ENCODE measurements at regions not wholly inside any gene's neighbourhood (a gene's known extent, or its start where the extent isn't known, plus 50 kb on each side); places are given as distances from the start of the nearest gene placed in this dataset.

DNA sequence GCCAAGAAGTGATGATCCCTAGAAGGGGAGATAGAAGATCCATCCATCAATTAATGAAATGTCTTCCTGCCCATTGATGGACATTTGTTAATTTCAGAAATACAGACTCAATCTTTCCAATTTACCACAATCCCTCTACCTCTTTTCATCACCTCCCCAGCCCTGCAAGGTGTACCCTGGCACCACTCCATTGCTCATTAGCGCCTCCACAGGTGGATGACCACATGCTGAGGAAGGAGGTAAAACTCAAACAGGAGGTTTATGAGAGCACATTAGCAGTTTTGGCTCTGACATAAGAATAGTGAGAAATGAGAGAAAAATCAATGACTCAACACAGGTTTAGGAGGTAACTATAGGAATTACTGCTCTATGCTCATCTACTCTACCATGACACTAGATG, 208.0 kb downstream of the C1D start:
- DNase-seq (ENCODE audit: low spot score) (peak; percentile 47), ATAC-seq (peak; percentile 61)
- ChIA-PET POLR2A (no interaction called here), CTCF (interaction anchor here (1.0 to 1.5 kb wide), 2 partner anchors 11 to 121 kb away, joined by 3 read pairs; no protein-coding TSS in a partner anchor)
- TF ChIP-seq, protein P1, sequence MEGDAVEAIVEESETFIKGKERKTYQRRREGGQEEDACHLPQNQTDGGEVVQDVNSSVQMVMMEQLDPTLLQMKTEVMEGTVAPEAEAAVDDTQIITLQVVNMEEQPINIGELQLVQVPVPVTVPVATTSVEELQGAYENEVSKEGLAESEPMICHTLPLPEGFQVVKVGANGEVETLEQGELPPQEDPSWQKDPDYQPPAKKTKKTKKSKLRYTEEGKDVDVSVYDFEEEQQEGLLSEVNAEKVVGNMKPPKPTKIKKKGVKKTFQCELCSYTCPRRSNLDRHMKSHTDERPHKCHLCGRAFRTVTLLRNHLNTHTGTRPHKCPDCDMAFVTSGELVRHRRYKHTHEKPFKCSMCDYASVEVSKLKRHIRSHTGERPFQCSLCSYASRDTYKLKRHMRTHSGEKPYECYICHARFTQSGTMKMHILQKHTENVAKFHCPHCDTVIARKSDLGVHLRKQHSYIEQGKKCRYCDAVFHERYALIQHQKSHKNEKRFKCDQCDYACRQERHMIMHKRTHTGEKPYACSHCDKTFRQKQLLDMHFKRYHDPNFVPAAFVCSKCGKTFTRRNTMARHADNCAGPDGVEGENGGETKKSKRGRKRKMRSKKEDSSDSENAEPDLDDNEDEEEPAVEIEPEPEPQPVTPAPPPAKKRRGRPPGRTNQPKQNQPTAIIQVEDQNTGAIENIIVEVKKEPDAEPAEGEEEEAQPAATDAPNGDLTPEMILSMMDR (IDR thresholded peaks at IDR 0.05) = peak; percentile 44; the same call in 1 of the 2 replicates
- TF ChIP-seq TEAD4 (CRISPR knock-in tag; IDR thresholded peaks at IDR 0.05) = no peak
- Mint-ChIP-seq H3K4me3 (no peak overlapping the region), H3K36me3 (no peaks in the 10 kb centered on the region), H3K27me3 (ENCODE audit: low read depth) (no peaks in the 10 kb centered on the region; the same call in 1 of the 2 replicates), H3K9me3 (peaks cover 6% of the 10 kb centered on the region; the same call in 1 of the 2 replicates), H3K27ac (no peak overlapping the region; the same call in 1 of the 2 replicates), H3K4me1 (peaks cover 14% of the 10 kb centered on the region)

DNA sequence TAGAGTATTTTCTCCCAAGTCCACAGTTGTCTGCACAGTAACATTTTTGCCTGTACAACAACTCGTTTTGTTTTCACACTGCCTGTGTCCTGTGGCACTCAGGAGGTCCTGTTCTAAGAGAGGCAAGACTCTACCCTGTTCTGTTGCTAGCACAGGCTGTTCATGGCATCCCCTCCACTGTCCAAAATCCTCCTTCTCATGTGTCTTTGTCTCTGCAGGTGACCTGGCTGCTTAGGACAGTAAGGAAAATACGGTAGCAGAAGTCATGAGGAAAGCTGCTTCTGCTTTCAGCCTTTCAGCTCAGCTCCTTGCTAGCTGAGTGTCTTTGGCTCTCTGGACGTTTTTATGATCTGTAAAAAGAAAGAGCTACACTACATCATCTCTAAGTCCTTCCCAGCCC, 205.9 kb downstream of the C1D start:
- Mint-ChIP-seq H3K27me3 (ENCODE audit: low read depth) (no peaks in the 10 kb centered on the region), H3K36me3 (no peaks in the 10 kb centered on the region), H3K4me1 (peaks cover 11% of the 10 kb centered on the region), H3K9me3 (peaks cover 6% of the 10 kb centered on the region; the same call in 1 of the 2 replicates), H3K4me3 (no peak overlapping the region), H3K27ac (no peak overlapping the region)
- no peak for ATAC-seq
- ChIA-PET POLR2A (no interaction called here), CTCF (interaction anchor here (1.3 kb wide), 1 partner anchor 174 kb away, joined by 3 read pairs; no protein-coding TSS in a partner anchor)
- DNase-seq (ENCODE audit: low spot score) = no peak
- TF ChIP-seq SOX15 (CRISPR knock-in tag; IDR thresholded peaks at IDR 0.05) (no peak), FOXJ3 (CRISPR knock-in tag; IDR thresholded peaks at IDR 0.05; ENCODE audit: borderline replicate concordance) (no peak), FOXK1 (CRISPR knock-in tag; IDR thresholded peaks at IDR 0.05) (no peak), ZNF423 (CRISPR knock-in tag; IDR thresholded peaks at IDR 0.05) (no peak), GTF2I (CRISPR knock-in tag; conservative IDR thresholded peaks at IDR 0.05) (no peak), HMGA2 (CRISPR knock-in tag; IDR thresholded peaks at IDR 0.05) (no peak), TP53 (CRISPR knock-in tag; IDR thresholded peaks at IDR 0.05) (no peak), NR3C1 (CRISPR knock-in tag; conservative IDR thresholded peaks at IDR 0.05; ENCODE audit: low read depth) (no peak), MYBL2 (CRISPR knock-in tag; IDR thresholded peaks at IDR 0.05) (no peak), ZNF317 (CRISPR knock-in tag; IDR thresholded peaks at IDR 0.05; ENCODE audit: borderline replicate concordance, low read depth) (no peak)
- TF ChIP-seq, protein P2, sequence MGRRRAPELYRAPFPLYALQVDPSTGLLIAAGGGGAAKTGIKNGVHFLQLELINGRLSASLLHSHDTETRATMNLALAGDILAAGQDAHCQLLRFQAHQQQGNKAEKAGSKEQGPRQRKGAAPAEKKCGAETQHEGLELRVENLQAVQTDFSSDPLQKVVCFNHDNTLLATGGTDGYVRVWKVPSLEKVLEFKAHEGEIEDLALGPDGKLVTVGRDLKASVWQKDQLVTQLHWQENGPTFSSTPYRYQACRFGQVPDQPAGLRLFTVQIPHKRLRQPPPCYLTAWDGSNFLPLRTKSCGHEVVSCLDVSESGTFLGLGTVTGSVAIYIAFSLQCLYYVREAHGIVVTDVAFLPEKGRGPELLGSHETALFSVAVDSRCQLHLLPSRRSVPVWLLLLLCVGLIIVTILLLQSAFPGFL (CRISPR knock-in tag; IDR thresholded peaks at IDR 0.05; ENCODE audit: borderline replicate concordance) = no peak
- TF ChIP-seq, protein P3, sequence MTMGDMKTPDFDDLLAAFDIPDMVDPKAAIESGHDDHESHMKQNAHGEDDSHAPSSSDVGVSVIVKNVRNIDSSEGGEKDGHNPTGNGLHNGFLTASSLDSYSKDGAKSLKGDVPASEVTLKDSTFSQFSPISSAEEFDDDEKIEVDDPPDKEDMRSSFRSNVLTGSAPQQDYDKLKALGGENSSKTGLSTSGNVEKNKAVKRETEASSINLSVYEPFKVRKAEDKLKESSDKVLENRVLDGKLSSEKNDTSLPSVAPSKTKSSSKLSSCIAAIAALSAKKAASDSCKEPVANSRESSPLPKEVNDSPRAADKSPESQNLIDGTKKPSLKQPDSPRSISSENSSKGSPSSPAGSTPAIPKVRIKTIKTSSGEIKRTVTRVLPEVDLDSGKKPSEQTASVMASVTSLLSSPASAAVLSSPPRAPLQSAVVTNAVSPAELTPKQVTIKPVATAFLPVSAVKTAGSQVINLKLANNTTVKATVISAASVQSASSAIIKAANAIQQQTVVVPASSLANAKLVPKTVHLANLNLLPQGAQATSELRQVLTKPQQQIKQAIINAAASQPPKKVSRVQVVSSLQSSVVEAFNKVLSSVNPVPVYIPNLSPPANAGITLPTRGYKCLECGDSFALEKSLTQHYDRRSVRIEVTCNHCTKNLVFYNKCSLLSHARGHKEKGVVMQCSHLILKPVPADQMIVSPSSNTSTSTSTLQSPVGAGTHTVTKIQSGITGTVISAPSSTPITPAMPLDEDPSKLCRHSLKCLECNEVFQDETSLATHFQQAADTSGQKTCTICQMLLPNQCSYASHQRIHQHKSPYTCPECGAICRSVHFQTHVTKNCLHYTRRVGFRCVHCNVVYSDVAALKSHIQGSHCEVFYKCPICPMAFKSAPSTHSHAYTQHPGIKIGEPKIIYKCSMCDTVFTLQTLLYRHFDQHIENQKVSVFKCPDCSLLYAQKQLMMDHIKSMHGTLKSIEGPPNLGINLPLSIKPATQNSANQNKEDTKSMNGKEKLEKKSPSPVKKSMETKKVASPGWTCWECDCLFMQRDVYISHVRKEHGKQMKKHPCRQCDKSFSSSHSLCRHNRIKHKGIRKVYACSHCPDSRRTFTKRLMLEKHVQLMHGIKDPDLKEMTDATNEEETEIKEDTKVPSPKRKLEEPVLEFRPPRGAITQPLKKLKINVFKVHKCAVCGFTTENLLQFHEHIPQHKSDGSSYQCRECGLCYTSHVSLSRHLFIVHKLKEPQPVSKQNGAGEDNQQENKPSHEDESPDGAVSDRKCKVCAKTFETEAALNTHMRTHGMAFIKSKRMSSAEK (CRISPR knock-in tag; IDR thresholded peaks at IDR 0.05; ENCODE audit: borderline replicate concordance) = no peak
- TF ChIP-seq, protein P4, sequence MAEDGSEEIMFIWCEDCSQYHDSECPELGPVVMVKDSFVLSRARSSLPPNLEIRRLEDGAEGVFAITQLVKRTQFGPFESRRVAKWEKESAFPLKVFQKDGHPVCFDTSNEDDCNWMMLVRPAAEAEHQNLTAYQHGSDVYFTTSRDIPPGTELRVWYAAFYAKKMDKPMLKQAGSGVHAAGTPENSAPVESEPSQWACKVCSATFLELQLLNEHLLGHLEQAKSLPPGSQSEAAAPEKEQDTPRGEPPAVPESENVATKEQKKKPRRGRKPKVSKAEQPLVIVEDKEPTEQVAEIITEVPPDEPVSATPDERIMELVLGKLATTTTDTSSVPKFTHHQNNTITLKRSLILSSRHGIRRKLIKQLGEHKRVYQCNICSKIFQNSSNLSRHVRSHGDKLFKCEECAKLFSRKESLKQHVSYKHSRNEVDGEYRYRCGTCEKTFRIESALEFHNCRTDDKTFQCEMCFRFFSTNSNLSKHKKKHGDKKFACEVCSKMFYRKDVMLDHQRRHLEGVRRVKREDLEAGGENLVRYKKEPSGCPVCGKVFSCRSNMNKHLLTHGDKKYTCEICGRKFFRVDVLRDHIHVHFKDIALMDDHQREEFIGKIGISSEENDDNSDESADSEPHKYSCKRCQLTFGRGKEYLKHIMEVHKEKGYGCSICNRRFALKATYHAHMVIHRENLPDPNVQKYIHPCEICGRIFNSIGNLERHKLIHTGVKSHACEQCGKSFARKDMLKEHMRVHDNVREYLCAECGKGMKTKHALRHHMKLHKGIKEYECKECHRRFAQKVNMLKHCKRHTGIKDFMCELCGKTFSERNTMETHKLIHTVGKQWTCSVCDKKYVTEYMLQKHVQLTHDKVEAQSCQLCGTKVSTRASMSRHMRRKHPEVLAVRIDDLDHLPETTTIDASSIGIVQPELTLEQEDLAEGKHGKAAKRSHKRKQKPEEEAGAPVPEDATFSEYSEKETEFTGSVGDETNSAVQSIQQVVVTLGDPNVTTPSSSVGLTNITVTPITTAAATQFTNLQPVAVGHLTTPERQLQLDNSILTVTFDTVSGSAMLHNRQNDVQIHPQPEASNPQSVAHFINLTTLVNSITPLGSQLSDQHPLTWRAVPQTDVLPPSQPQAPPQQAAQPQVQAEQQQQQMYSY (CRISPR knock-in tag; IDR thresholded peaks at IDR 0.05) = no peak
